ENCODE measurements at regions not wholly inside any gene's neighbourhood (a gene's known extent, or its start where the extent isn't known, plus 50 kb on each side); places are given as distances from the start of the nearest gene placed in this dataset.

- TF ChIP-seq CTCF (IDR thresholded peaks at IDR 0.05) = no peak
- no peak for TF ChIP-seq REST (IDR thresholded peaks at IDR 0.05; ENCODE audit: insufficient read depth in 1 of 2, low read depth in 2 of 2, low read length in 1 of 2)
- TF ChIP-seq TCF7L2 (IDR thresholded peaks at IDR 0.05; ENCODE audit: low read depth, low read length) = no peak
- TF ChIP-seq SIN3A (IDR thresholded peaks at IDR 0.05; ENCODE audit: borderline replicate concordance, insufficient read depth, low read depth, low read length) = no peak
- no peak for TF ChIP-seq POLR2AphosphoS5 (IDR thresholded peaks at IDR 0.05; ENCODE audit: low read depth, low read length)
Observed at GRCh38 chr18:55696811-55697210, 108.8 kb upstream of the TCF4 start.

All from Panc1 (cell line).